ENCODE measurements at regions not wholly inside any gene's neighbourhood (a gene's known extent, or its start where the extent isn't known, plus 50 kb on each side); places are given as distances from the start of the nearest gene placed in this dataset.

DNA sequence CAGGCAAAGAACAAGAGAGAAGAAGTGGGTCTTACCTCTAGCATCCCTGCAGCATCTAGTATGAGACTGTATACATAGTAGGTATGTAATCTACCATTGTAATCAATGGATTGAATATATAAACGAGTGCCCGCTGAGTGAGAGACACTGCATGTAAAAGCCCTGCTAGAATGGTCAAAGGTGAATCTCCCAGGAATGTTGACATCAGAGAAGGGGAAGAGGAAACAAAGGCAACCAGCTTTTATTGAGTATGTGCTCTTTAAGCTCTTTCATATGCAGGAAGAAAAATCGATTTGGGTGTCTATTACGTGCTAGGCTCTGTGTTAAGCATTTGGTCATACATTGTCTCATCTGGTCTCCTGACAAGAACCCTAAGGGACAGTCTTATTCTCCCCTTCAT lies 91.9 kb upstream of the KLHL13 start:
- H3K27ac ChIP-seq (ENCODE audit: low read depth, low read length) = no peak overlapping the region
- H4K20me1 ChIP-seq (replicated peaks in 1 of 2; ENCODE audit: control insufficient read depth in 1 of 2, insufficient read depth in 2 of 2, low read length in 2 of 2) = no peaks in the 10 kb centered on the region
- no peak overlapping the region for H2BK12ac ChIP-seq (ENCODE audit: low read depth, low read length)
- no peak overlapping the region for H2BK5ac ChIP-seq (ENCODE audit: low read depth, low read length)
- H4K91ac ChIP-seq (replicated peaks; ENCODE audit: insufficient read length, low read length) = no peak overlapping the region
- no peak overlapping the region for H2BK120ac ChIP-seq (replicated peaks; ENCODE audit: low read depth, low read length)
- no peaks in the 10 kb centered on the region for H3K27me3 ChIP-seq (replicated peaks in 1 of 4; ENCODE audit: control insufficient read depth in 3 of 4, extremely low read depth in 1 of 4, insufficient read depth in 3 of 4, low read length in 3 of 4)
- H3K14ac ChIP-seq (ENCODE audit: insufficient read length) = no peak overlapping the region
- ChIA-PET POLR2A (ENCODE audit: partially characterized antibody) (no interaction called here), CTCF (ENCODE audit: partially characterized antibody) (no interaction called here)
- no peaks in the 10 kb centered on the region for H3K79me2 ChIP-seq (ENCODE audit: control insufficient read depth in 1 of 2, insufficient read depth in 2 of 2, low read length in 2 of 2)
- FAIRE-seq (no peak), DNase-seq (ENCODE audit: low read depth in 1 of 2, low spot score in 2 of 2) (no peak)
- H2AFZ ChIP-seq (ENCODE audit: low read length) = no peak overlapping the region
- H2AK5ac ChIP-seq (ENCODE audit: low read depth, low read length) = no peak overlapping the region
- no peak overlapping the region for H3K4me3 ChIP-seq (ENCODE audit: extremely low read depth in 1 of 4, insufficient read depth in 2 of 4, low read depth in 3 of 4, low read length in 4 of 4)
- no peaks in the 10 kb centered on the region for H3K79me1 ChIP-seq (ENCODE audit: low read depth, low read length)
- no peak overlapping the region for H3K4ac ChIP-seq (replicated peaks; ENCODE audit: insufficient read length, low read depth, low read length)
- H3K23me2 ChIP-seq (ENCODE audit: low read depth, low read length) = no peaks in the 10 kb centered on the region
- H3K36me3 ChIP-seq (ENCODE audit: control insufficient read depth in 2 of 4, insufficient read depth in 4 of 4, low read length in 3 of 4) = no peaks in the 10 kb centered on the region
- no peak overlapping the region for H4K5ac ChIP-seq (ENCODE audit: insufficient read length, low read depth, low read length)
- 82% methylated on average over 3 of the region's 4 CpGs; no CpG with 5 or more reads in 1 of the 2 experiments for WGBS, 2 experiments (ENCODE audit: extremely low coverage in 1 of 2, insufficient coverage in 1 of 2, insufficient read length in 1 of 2, insufficient replicate concordance in 2 of 2, low coverage in 1 of 2, low lambda C conversion rate in 2 of 2, missing lambda C conversion rate in 1 of 2)
- H2BK15ac ChIP-seq (ENCODE audit: low read length) = no peak overlapping the region
- H3K56ac ChIP-seq (replicated peaks; ENCODE audit: insufficient read length, low read depth, low read length) = no peak overlapping the region
- H3K9me3 ChIP-seq (ENCODE audit: insufficient read depth in 2 of 2, low read depth in 1 of 2, low read length in 1 of 2) = no peaks in the 10 kb centered on the region
- no peak overlapping the region for H3K18ac ChIP-seq (ENCODE audit: extremely low read depth, low read length)
- no peak overlapping the region for H2BK20ac ChIP-seq (ENCODE audit: low read length)
- H3K23ac ChIP-seq (ENCODE audit: insufficient read length) = no peak overlapping the region
- TF ChIP-seq PHF8 (conservative IDR thresholded peaks at IDR 0.05; ENCODE audit: low read depth, low read length) = no peak
- TF ChIP-seq BACH1 (IDR thresholded peaks at IDR 0.05; ENCODE audit: low read length) = no peak
- TF ChIP-seq POLR2A (IDR thresholded peaks at IDR 0.05; ENCODE audit: control extremely low read depth in 1 of 2, low read depth in 2 of 2, low read length in 2 of 2) = no peak
- H3K4me2 ChIP-seq (ENCODE audit: insufficient read depth in 1 of 2, low read depth in 2 of 2, low read length in 2 of 2) = no peak overlapping the region
- no peak overlapping the region for H3K9ac ChIP-seq (replicated peaks in 1 of 4; ENCODE audit: extremely low read depth in 1 of 4, low read depth in 3 of 4, low read length in 3 of 4)
- H4K8ac ChIP-seq (ENCODE audit: extremely low read depth, insufficient read depth, low read length) = no peak overlapping the region
- H3K4me1 ChIP-seq (replicated peaks in 1 of 4; ENCODE audit: control insufficient read depth in 3 of 4, insufficient read depth in 4 of 4, low read length in 3 of 4) = no peaks in the 10 kb centered on the region

Data from H1 (cell line).